Fibroblast of lung (primary cell): ENCODE measurements at regions not wholly inside any gene's neighbourhood (a gene's known extent, or its start where the extent isn't known, plus 50 kb on each side); places are given as distances from the start of the nearest gene placed in this dataset.

ENCODE experiments used
- DNase-seq, 2 donors: peaks; one replicate each; pipeline versions ENCODE4 v3.0.0 to v3.0.0-alpha.2; 2010; ENCODE audit warnings: low read depth in 2 of 2
- H2AFZ ChIP-seq: 2 replicates; pipeline ENCODE4 v1.5.1; 2012; ENCODE audit warnings: low read length, control low read depth, inconsistent platforms
- H3K27ac ChIP-seq: 2 replicates; pipeline ENCODE4 v1.5.1; 2011; ENCODE audit warnings: low read length, control low read depth; ENCODE audit not compliant: insufficient read depth
- H3K27me3 ChIP-seq: 2 replicates; pipeline ENCODE4 v1.5.1; 2011; ENCODE audit warnings: mild to moderate bottlenecking, low read length; ENCODE audit not compliant: control insufficient read depth, insufficient read depth
- H3K36me3 ChIP-seq: 2 replicates; pipeline ENCODE4 v1.5.1; 2011; ENCODE audit warnings: low read length; ENCODE audit not compliant: control insufficient read depth, insufficient read depth
- H3K4me1 ChIP-seq: 2 replicates; pipeline ENCODE4 v1.5.1; 2011; ENCODE audit warnings: low read length; ENCODE audit not compliant: control insufficient read depth, insufficient read depth; ENCODE audit errors: extremely low read depth
- H3K4me2 ChIP-seq: 2 replicates; pipeline ENCODE4 v1.5.1; 2011; ENCODE audit warnings: low read length, control low read depth; ENCODE audit not compliant: insufficient read depth; ENCODE audit errors: extremely low read depth
- H3K4me3 ChIP-seq, 4 experiments: fragments of 200-600 bp in 1 of 4; sonication (generic) in 1 of 4; replicated peaks in 1 of 4; 2 replicates each; pipeline ENCODE4 v1.5.1; 2011 to 2016; ENCODE audit warnings: low read length in 4 of 4, low read depth in 3 of 4, mild to moderate bottlenecking in 3 of 4, control low read depth in 2 of 4, inconsistent platforms in 1 of 4, mixed read lengths in 1 of 4; ENCODE audit not compliant: insufficient read depth in 1 of 4; ENCODE audit errors: control extremely low read depth in 1 of 4
- H3K79me2 ChIP-seq: 2 replicates; pipeline ENCODE4 v1.5.1; 2012; ENCODE audit warnings: mild to moderate bottlenecking, low read length, inconsistent platforms; ENCODE audit not compliant: control insufficient read depth, insufficient read depth
- H3K9ac ChIP-seq: 2 replicates; pipeline ENCODE4 v1.5.1; 2011; ENCODE audit warnings: mild to moderate bottlenecking, low read length, control low read depth; ENCODE audit not compliant: insufficient read depth
- H3K9me3 ChIP-seq: 2 replicates; pipeline ENCODE4 v1.5.1; 2012; ENCODE audit warnings: low read depth, low read length; ENCODE audit not compliant: control insufficient read depth, insufficient read depth
- H4K20me1 ChIP-seq: 2 replicates; pipeline ENCODE4 v1.5.1; 2011; ENCODE audit warnings: low read length; ENCODE audit not compliant: control insufficient read depth, insufficient read depth; ENCODE audit errors: extremely low read depth
- CTCF ChIP-seq, 2 donors: IDR thresholded peaks in 1 of 2; conservative IDR thresholded peaks in 1 of 2; 1 replicate in 1 of 2; 2 replicates in 1 of 2; pipeline ENCODE4 v1.5.1; 2011 to 2012; ENCODE audit warnings: low read length in 2 of 2, control low read depth in 1 of 2, inconsistent platforms in 1 of 2, low read depth in 1 of 2, mild to moderate bottlenecking in 1 of 2
- EZH2 ChIP-seq: IDR thresholded peaks from 2 replicates; pipeline ENCODE4 v1.5.1; 2012; ENCODE audit warnings: low read length, control low read depth, mild to moderate bottlenecking; ENCODE audit errors: missing control alignments

- peak overlapping the region; percentile 83 for H2AFZ ChIP-seq
- H3K27me3 ChIP-seq = no peaks in the 10 kb centered on the region
- H3K4me1 ChIP-seq = peaks cover 2% of the 10 kb centered on the region
- H3K4me2 ChIP-seq = no peak overlapping the region
- H3K4me3 ChIP-seq = no peak overlapping the region
- H3K9me3 ChIP-seq = no peaks in the 10 kb centered on the region
- no peaks in the 10 kb centered on the region for H3K79me2 ChIP-seq
- no peaks in the 10 kb centered on the region for H4K20me1 ChIP-seq
- no peak for TF ChIP-seq CTCF (conservative IDR thresholded peaks at IDR 0.05 in 1 of 2, IDR thresholded peaks at IDR 0.05 in 1 of 2; ENCODE audit: low read depth in 1 of 2, low read length in 2 of 2)
- TF ChIP-seq EZH2 = no peak
- H3K36me3 ChIP-seq = no peaks in the 10 kb centered on the region
- no peak overlapping the region for H3K9ac ChIP-seq
- DNase-seq = peak; percentile 15 to 18
- no peak overlapping the region for H3K27ac ChIP-seq
Observed at GRCh38 chr9:87223392-87224246, 274.0 kb upstream of the DAPK1 start.

GRCh38 chr9:87226896-87227295 lies 270.8 kb upstream of the DAPK1 start:
- Histone ChIP-seq H4K20me1 (no peaks in the 10 kb centered on the region), H3K27ac (no peak overlapping the region), H2AFZ (no peak overlapping the region), H3K27me3 (no peaks in the 10 kb centered on the region), H3K36me3 (no peaks in the 10 kb centered on the region), H3K9me3 (no peaks in the 10 kb centered on the region), H3K9ac (no peak overlapping the region), H3K79me2 (no peaks in the 10 kb centered on the region), H3K4me1 (peaks cover 2% of the 10 kb centered on the region), H3K4me3 (no peak overlapping the region), H3K4me2 (no peak overlapping the region)
- TF ChIP-seq CTCF (conservative IDR thresholded peaks at IDR 0.05 in 1 of 2, IDR thresholded peaks at IDR 0.05 in 1 of 2; ENCODE audit: low read depth in 1 of 2, low read length in 2 of 2) (no peak), EZH2 (no peak)
- peak in 1 of 2 donors; percentile 16 for DNase-seq

GRCh38 chr9:87227456-87227855 lies 270.2 kb upstream of the DAPK1 start:
- H3K4me3 ChIP-seq = no peak overlapping the region

More at GRCh38 chr9:87227456-87227855, 270.2 kb upstream of the DAPK1 start:
- no peak overlapping the region for H3K4me2 ChIP-seq
- H3K79me2 ChIP-seq = no peaks in the 10 kb centered on the region
- peaks cover 2% of the 10 kb centered on the region for H3K4me1 ChIP-seq
- H3K27me3 ChIP-seq = no peaks in the 10 kb centered on the region
- no peaks in the 10 kb centered on the region for H3K36me3 ChIP-seq
- no peaks in the 10 kb centered on the region for H3K9me3 ChIP-seq
- TF ChIP-seq CTCF (conservative IDR thresholded peaks at IDR 0.05 in 1 of 2, IDR thresholded peaks at IDR 0.05 in 1 of 2; ENCODE audit: low read depth in 1 of 2, low read length in 2 of 2) (no peak), EZH2 (no peak)
- H2AFZ ChIP-seq = no peak overlapping the region
- H3K9ac ChIP-seq = no peak overlapping the region
- H4K20me1 ChIP-seq = no peaks in the 10 kb centered on the region
- no peak for DNase-seq
- no peak overlapping the region for H3K27ac ChIP-seq
